HG03139 (cell line): ENCODE measurements at regions not wholly inside any gene's neighbourhood (a gene's known extent, or its start where the extent isn't known, plus 50 kb on each side); places are given as distances from the start of the nearest gene placed in this dataset.
"Not testable (repeated sequence)": the region's sequence is repeated elsewhere in the genome, so short reads cannot be mapped to it uniquely, and the experiment has no call there.

Source experiments
- ATAC-seq: cut with Tn5 transposase; IDR thresholded peaks from one replicate; pipeline ENCODE4 v1.9.1; 2021; ENCODE audit not compliant: unreplicated experiment

DNA sequence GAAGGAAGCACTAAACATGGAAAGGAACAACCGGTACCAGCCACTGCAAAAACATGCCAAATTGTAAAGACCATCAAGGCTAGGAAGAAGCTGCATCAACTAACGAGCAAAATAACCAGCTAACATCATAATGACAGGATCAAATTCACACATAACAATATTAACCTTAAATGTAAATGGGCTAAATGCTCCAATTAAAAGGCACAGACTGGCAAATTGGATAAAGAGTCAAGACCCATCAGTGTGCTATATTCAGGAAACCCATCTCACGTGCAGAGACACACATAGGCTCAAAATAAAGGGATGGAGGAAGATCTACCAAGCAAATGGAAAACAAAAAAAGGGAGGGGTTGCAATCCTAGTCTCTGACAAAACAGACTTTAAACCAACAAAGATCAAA is 126.3 kb upstream of the CAV2 start:
- ATAC-seq = not testable (repeated sequence)

DNA sequence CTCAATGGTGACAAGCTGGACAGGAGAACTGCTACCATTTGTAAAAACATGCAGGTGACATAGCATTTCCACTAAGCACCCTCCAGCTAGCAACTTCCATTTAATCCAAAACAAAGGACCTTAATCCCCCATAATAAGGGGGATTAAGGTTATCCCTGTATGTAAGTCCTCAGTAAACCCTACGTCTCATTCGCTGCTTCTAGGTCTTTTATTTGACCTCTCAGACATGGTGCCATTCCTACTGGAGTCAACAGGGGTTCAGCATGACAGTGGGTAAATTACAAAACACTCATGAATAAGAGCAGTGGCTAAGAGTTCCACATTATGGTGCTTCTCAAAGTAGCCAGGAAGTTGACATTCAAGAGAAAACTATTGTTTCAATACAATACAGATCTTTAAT is 121.8 kb upstream of the CAV2 start:
- no peak for ATAC-seq

DNA sequence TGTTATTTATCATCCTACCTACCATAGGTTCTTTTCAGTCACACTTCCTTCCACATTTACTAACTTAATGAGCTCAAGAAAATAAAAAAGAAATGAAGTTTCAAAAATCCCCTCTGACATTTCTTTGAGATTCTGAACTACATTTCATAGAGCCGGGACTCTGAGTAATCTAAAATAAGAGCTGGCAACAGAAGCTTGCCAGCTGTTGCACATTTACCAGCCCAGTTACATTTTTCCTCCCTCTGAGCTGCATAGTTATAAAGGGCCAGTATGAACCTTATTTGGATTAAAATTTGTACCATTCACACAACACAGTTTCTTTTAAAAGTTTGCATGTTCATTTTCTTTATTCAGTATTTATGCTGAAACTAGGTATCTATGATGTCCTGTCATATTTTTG is 119.5 kb upstream of the CAV2 start:
- no peak for ATAC-seq

DNA sequence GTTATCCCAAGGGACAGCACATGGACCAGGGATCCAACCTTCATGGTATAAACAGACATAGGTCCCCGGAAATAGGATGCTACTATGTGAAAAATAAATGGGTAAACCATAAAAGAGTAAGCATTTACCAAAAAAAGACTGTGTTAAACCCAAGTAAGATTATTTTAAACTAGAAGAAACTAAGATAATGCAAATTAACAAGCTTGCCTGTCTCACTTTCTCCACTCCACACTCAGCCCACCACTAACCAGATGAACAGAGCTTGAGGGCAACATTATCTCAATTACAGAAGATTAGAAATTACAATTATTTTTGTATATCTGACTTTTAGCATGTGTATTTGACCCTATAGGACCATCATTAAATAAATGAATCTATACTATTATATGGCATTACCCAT is 117.2 kb upstream of the CAV2 start:
- no peak for ATAC-seq

DNA sequence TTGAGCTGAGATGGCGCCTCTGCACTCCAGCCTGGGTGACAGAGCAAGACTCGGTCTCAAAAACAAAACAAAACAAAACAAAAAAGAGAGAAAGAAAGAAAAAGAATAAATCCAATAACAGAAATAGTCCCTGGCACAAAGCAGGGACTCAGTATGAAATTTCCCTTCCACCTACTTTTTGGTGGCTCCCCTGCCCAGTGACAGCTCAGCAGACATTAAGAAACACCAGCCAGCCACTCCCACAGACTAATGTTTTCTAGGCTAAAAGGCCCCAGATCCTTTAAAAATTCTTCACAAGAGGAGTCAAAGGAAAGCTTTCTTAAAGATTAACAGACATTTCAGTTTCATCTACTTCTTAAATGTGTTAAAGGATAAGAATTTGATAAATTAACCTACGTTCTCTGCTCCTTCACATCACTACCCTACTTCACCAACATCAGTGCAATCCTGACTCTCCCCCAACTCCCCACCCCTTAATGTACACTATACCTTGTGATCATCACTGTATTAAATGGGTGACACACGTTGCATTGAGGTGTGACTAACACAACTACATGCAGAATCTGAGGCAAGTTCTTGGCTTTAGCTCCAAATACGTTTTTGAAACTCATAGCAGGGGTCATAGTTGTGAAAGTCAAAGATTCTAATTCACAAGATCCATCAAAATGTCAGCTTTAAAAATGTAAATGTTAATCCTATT is 114.5 kb upstream of the CAV2 start:
- no peak for ATAC-seq

DNA sequence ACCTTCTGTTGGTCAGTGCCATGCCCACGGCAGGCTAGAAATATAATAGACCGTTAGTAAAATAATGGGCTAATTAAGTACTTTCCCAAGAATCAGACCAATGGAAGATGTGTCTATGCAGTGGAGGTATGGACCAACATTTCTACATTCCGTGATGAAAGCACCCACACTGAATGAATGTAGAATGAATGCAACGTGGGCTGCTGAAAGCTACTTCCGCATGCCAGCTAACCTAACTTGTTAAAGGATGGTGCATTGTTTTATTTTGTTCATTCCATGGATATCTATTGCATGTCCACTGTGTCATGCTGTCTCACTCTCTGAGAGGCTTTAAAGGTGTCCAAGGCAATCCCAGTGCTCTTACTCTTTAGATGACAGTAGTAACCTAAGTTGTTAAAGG is 112.9 kb upstream of the CAV2 start:
- ATAC-seq = no peak

DNA sequence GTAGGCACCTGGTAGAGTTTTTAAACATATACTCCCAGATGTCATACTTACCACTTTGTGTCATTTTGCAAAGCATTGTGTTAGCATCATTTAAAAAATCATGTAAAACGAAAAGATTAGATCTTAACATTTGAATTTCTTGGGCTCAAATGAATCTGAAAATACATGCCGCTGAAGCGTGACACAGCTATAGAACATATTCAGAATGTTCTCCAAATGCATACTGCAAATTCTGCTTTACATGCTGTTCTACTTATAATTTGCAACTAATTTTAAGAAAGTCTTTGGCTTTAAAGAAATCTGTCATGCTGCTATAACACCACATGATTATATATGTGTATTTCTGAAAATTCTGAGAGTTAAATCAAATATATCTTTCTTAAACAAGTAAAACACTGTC is 109.2 kb upstream of the CAV2 start:
- no peak for ATAC-seq

DNA sequence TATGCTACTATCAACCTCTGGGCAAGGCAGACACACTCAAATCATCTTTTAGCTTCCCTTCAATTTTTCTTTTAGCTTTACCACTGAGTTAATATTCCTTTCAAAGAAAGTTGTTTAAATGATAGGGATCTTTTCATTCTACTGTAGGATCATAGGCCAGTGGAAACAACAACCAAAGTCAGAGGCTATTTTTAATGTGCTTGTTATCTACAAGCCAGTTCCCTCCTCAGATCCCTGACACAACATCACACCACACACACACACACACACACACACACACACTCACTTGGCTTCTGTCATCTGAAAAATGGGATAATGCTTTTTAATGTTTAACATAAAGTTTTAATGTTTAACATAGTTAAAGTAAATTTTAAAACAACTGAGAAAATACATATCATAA is 106.7 kb upstream of the CAV2 start:
- ATAC-seq = no peak

DNA sequence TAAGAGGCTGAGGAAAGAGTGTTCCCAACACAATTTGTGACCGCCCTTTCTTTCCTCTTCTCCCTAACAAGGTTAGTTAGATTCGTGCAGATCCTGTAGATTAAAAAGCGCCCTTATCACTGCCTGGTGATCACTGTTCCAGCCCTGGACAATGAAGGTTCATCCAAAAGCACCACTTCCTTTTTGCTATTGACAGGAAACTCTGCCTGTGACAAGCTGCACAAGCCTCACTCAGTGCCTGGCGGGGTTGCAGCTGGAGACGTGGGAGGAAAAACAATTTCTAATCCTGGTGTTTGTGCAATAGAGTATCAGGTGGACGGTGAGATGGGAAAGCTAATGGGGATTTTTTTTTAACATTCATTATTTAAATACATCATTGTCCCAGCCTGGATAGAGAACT is 105.9 kb upstream of the CAV2 start:
- ATAC-seq = no peak

DNA sequence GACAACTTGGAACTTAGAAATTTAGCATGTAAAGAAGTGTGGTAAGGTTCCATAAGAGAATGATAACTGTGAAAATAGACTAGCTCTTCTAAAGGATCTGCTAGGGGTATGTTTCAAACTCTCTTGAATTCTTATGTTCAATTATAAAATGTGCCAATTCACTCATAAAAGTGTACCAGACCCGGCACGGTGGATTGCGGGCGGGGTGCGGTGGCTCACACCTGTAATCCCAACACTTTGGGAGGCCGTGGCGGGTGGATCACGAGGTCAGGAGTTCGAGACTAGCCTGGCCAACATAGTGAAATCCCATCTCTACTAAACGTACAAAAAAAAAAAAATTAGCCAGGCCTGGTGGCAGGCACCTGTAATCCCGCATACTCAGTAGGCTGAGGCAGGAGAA is 105.4 kb upstream of the CAV2 start:
- no peak for ATAC-seq

DNA sequence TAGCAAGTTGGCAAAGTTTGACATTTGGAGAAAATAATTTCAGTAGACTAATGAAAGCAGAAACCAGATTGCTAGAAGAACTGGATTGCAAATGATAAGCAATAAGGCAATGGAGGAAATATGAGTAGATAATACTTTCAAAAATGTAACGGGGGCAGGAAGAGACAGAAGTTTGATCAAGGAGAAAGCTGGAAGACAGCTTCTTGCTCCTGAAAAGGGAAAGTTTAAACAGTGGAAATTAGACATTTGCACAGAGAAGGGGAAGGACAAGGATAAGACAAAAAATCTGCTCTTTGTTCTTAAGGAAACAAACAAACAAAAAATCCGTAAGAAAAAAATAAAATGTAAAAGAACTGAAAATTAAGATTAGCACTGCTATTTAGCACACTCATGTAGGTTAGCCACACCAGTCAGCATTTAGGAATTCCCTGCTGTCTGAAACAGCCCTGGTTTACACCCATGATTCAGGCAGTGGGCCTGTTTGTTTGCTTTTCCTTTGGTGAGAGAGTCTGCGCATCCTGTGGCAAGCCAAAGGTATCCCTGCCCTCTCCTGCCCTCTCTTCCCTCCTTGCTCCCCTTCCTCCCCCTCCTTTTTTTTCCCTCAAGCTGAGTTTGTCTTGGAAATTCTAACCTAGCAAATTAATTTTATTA is 104.3 kb upstream of the CAV2 start:
- no peak for ATAC-seq

DNA sequence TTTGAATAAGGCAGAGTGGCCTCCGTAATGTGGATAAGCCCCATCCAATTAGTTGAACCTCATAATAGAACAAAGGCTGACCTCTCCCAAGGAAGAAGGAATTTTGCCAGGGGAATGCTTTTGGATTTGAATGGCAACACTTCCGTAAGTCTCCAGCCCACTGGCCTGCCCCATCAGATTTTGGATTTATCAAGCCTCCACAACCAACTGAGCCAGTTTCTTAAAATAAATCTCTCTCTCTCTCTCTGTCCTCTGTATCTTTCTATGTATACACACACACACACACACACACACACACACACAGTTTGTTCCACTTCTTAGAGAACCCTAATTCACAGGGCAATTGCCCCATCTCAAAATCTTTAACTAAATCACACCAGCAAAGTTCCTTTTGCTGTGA is 100.9 kb upstream of the CAV2 start:
- no peak for ATAC-seq

DNA sequence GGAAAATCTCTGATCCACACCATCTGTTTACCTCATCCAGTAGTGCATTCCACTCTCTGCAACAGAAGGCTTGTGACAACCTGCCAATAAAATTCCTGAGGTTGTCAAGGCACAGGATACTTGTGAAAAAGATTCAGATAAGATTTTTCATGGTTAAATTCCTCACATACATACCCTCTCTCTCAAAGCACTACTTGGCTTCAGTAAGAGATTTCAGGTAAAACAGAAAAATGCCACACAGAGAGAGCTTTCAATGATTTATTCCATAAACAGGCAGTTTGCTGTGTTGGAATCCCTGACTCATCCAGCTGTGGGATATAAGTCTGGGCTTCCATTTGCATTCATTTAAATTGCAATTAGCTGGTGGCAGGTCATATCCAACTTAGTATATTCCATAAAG is 99.7 kb upstream of the CAV2 start:
- no peak for ATAC-seq

DNA sequence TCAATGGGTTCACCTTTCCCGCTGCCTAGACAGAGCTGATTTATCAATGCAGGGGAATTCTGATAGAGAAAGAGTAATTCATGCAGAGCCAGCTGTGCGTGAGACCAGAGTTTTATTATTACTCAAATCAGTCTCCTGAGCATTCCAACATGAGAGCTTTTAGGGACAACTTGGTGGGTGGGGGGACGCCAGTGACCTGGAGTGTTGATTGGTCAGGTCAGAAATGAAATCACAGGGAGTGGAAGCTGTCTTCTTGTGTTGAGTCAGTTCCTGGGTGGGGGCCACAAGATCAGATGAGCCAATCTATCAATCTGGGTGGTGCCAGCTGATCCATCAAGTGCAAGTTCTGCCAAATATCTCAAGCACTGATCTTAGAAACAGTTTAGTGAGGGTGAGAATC is 99.0 kb upstream of the CAV2 start:
- ATAC-seq = no peak

DNA sequence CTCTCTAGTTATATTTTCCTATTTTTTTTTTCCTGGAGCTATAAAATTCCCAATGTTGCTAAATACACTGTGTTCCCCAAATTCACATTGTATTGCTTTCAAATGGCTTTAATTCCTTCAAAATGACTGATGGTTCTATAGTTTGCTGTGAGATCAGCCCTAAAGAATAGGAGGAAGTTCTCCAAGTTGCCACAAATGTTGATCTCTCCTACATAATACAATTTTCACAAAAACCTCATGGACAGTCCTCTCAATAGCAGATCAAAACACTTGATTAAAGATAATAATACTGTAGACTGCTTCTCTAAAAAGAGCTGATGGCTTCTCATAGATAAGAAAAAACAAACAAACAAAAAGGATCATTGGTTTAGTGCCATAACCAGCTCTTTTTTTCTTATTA is 97.8 kb upstream of the CAV2 start:
- no peak for ATAC-seq

DNA sequence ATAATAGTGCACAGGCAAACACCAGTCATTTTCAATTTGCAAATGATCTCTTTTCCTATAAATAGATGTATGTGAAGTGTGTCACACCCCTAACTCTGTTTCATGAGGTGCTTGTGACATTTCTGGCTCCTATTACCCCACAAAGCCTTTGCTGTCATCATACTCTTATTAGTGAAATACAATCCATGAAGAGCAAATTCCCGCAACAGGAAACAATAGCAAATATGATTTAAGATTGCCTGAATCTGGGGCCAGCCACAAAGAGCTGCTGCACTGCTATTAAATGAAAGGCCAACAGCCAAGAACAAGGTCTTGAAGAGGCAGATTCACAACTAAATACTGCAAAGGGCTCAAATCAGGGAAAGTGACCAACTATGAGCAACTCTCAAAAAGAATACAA is 96.3 kb upstream of the CAV2 start:
- no peak for ATAC-seq

DNA sequence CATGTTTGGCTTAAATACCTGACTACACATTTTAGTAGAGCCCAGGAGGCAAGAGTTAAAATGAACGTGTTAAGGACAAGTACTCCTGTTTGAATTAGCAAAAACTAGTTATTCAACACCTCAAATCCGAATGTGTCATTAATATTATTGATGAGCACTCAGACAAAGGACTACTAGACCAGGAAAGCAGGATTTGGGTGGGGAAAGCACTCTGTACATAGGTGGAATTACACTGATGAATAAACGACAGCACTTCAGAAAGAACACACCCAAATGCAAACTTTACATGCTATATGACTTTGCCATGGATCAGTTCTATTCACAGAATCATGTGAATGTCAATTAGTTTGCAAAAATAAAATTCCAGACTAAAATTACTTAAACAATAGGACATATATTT is 95.1 kb upstream of the CAV2 start:
- no peak for ATAC-seq

DNA sequence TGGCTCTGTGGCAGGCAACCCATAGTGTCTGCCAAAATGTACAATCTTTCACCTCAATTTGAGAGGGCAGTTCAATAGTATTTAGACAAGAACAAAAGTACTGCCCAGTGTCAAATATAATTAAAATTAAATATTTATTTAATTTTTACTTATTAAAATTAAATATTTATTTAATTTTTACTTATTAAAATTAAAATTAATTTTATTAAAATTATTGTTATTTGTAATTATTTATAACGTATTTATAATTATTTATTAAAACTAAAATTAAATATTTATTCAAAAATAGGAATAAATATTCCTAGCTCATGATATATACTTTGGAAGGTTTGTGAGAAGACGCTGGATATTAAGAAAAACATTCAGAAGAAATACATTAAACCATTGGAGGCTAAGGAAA is 93.7 kb upstream of the CAV2 start:
- no peak for ATAC-seq

DNA sequence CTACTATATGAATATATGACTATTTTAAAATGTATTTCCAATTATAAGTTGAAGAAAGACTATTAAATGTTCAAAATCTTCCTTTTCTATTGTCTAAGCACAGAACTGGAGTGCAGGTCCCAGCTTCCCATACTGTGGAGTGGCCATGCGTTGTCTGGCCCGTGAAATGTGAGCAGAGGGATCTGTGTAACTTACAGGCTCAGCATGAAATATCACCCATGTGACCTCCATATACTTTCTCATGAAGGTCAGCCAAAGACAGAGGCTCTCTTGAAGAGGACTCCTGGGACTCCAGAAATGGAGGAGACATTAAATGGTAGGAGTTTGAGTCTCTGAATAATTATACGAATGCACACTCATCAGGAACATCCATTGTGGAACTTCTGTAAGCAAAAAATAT is 92.4 kb upstream of the CAV2 start:
- ATAC-seq = no peak

DNA sequence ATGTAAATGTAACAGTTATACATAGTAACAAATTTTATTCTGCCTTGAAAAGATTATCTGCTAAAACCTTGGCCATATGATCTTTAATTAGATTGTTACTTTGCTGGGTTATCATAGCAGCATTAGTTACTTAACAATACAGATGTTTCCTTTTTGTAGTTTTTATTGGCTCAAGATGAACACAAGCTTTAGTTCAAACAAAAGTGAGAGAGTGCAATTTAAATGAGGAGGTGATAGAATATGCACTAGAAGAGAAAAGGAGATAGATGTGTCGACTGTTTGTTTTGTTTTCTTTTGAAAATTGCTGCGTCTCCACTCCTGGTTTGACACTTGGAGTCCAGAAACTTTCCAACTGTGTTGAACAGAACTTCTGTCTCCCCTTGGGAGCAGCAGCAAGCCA is 91.4 kb upstream of the CAV2 start:
- ATAC-seq = no peak

DNA sequence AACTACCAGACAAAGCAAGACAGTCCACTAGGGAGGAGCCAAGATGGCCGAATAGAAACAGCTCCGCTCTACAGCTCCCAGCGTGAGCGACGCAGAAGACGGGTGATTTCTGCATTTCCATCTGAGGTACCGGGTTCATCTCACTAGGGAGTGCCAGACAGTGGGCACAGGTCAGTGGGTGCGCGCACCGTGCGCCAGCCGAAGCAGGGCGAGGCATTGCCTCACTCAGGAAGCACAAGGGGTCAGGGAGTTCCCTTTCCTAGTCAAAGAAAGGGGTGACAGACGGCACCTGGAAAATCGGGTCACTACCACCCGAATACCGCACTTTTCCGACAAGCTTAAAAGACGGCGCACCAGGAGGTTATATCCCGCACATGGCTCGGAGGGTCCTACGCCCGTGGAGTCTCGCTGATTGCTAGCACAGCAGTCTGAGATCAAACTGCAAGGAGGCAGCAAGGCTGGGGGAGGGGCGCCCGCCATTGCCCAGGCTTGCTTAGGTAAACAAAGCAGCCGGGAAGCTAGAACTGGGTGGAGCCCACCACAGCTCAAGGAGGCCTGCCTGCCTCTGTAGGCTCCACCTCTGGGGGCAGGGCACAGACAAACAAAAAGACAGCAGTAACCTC is 90.6 kb upstream of the CAV2 start:
- not testable (repeated sequence) for ATAC-seq

DNA sequence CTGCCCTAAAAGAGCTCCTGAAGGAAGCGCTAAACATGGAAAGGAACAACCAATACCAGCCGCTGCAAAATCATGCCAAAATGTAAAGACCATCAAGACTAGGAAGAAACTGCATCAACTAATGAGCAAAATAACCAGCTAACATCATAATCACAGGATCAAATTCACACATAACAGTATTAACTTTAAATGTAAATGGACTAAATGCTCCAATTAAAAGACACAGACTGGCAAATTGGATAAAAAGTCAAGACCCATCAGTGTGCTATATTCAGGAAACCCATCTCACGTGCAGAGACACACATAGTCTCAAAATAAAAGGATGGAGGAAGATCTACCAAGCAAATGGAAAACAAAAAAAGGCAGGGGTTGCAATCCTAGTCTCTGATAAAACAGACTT is 88.8 kb upstream of the CAV2 start:
- not testable (repeated sequence) for ATAC-seq
